ENCODE measurements at regions not wholly inside any gene's neighbourhood (a gene's known extent, or its start where the extent isn't known, plus 50 kb on each side); places are given as distances from the start of the nearest gene placed in this dataset.

DNA sequence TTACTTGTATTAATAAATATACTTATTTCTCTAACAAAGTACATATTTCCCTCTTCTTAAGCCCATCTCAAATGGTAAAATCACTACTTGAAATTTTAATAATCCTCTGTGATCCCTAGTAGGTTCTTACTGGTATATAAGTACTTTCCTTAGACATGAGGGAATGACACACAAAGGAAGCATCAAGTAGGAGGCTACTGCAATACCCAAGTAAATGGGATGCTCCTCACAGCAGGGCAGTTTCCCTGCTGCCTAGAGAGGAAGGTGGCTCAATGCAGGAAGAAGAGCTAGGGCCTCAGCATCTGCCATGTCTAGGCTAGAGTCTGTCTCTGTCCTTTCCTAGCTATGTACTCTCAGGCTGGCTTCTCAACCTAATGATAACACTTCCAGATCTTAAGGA lies 122.1 kb upstream of the DIPK2B start:
- no peak for TF ChIP-seq CTCF (IDR thresholded peaks at IDR 0.05)
- TF ChIP-seq POLR2AphosphoS5 (IDR thresholded peaks at IDR 0.05), result no peak
- no peak for TF ChIP-seq POLR2A (IDR thresholded peaks at IDR 0.05)
